Psoas muscle (tissue), 7 donors: ENCODE measurements at regions not wholly inside any gene's neighbourhood (a gene's known extent, or its start where the extent isn't known, plus 50 kb on each side); places are given as distances from the start of the nearest gene placed in this dataset.

Experiments used
- ATAC-seq, 4 donors: fragments of 200-7000 bp; cut with Tn5 transposase; one replicate each; pipeline ENCODE4 v1.9.1; 2020; ENCODE audit warnings: moderate library complexity in 3 of 4, mild to moderate bottlenecking in 2 of 4
- DNase-seq, 2 donors: peaks; one replicate each; pipeline ENCODE4 v3.0.0-alpha.2; 2020
- H3K27ac ChIP-seq: fragments of 200-600 bp; one replicate; pipeline ENCODE4 v1.8.0; 2022
- H3K27me3 ChIP-seq, 3 donors: fragments of 200-600 bp in 1 of 3; one replicate each; pipeline versions ENCODE4 v1.6.1 to v1.8.0; 2013 to 2022; ENCODE audit warnings: low read length in 2 of 3, mild to moderate bottlenecking in 2 of 3, moderate library complexity in 1 of 3; ENCODE audit not compliant: insufficient read depth in 3 of 3
- H3K36me3 ChIP-seq, 2 donors: fragments of 200-600 bp in 1 of 2; one replicate each; pipeline versions ENCODE4 v1.6.1 to v1.8.0; 2013 to 2022; ENCODE audit warnings: low read depth in 1 of 2, mild to moderate bottlenecking in 1 of 2, moderate library complexity in 1 of 2; ENCODE audit not compliant: insufficient read depth in 1 of 2
- H3K4me1 ChIP-seq: fragments of 200-600 bp; one replicate; pipeline ENCODE4 v1.8.0; 2022
- H3K4me3 ChIP-seq: fragments of 200-600 bp; one replicate; pipeline ENCODE4 v1.8.0; 2022; ENCODE audit warnings: mild to moderate bottlenecking
- H3K9me3 ChIP-seq: fragments of 200-600 bp; one replicate; pipeline ENCODE4 v1.8.0; 2022
- WGBS, 3 donors: extraction: QIAGEN DNeasy Blood & Tissue Kit; methylation state at CpG; one replicate each; pipeline versions ENCODE4 v1.1.6 to v1.1.7; 2013; 5-methylcytosine and 5-hydroxymethylcytosine counted together
- intact Hi-C, 2 donors: fragments of 100-400 bp; cut with DNase I; formaldehyde crosslinking; loops; one replicate each; pipeline versions ENCODE4 v1.11.0 to v1.14.2; 2022
- TF ChIP-seq, protein P1 (sequence below): fragments of 200-600 bp; IDR thresholded peaks from one replicate; pipeline ENCODE4 v1.8.0; 2022; ENCODE audit warnings: antibody characterized with exemption
- donor health status: healthy with polysubstance abuse.
- donor health status: DM: no; HTN: no; CAD: no; lungs with moderate emphysema.
- donor health status: Bipolar disorder and iron deficiency.
- donor health status: healthy.
- donor health status: DM: yes; HTN: yes; CAD: no.
- donor health status: DM: no; HTN: no; CAD: no.
- donor health status: DM: yes; HTN: yes; CAD: no.

DNA sequence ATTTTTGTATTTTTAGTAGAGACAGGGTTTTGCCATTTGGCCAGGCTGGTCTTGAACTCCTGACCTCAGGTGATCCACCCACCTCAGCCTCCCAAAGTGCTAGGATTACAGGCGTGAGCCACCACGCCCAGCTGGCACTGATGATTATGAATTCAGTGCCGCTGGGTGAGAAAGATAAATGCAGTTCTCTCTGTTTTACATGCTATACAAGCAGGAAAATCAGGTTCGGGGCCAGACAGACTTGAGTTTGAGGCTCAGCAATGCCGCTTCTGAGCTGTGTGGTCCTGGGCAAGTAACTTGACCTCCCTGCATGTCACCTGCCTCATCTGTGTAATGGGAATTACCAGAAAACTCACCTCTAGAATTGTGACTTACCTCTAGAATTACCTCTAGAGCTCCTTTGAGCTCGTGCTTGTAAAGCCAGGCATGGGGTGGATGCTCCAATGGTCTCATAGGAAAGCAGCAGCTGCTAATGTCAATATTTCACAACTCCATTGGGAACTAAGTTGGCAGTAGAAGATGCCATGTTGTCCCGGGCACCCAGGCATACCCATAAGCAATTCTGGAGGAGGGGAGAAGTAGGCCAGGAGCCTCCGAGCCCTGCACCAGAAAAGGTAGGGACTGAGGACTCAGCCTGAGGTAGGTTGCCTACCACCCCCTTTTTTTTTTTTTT is 119.8 kb upstream of the SLC25A33 start:
- no peak for DNase-seq
- TF ChIP-seq, protein P1, sequence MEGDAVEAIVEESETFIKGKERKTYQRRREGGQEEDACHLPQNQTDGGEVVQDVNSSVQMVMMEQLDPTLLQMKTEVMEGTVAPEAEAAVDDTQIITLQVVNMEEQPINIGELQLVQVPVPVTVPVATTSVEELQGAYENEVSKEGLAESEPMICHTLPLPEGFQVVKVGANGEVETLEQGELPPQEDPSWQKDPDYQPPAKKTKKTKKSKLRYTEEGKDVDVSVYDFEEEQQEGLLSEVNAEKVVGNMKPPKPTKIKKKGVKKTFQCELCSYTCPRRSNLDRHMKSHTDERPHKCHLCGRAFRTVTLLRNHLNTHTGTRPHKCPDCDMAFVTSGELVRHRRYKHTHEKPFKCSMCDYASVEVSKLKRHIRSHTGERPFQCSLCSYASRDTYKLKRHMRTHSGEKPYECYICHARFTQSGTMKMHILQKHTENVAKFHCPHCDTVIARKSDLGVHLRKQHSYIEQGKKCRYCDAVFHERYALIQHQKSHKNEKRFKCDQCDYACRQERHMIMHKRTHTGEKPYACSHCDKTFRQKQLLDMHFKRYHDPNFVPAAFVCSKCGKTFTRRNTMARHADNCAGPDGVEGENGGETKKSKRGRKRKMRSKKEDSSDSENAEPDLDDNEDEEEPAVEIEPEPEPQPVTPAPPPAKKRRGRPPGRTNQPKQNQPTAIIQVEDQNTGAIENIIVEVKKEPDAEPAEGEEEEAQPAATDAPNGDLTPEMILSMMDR: no peak
- Histone ChIP-seq H3K27me3 (no peaks in the 10 kb centered on the region), H3K4me3 (no peak overlapping the region), H3K4me1 (peaks cover 2% of the 10 kb centered on the region), H3K36me3 (no peaks in the 10 kb centered on the region), H3K27ac (no peak overlapping the region), H3K9me3 (no peaks in the 10 kb centered on the region)
- no peak for ATAC-seq
- WGBS, 3 donors: 73 to 87% (median 75%) methylated on average over 8 of the region's 8 CpGs
- intact Hi-C loops: no loop called here

DNA sequence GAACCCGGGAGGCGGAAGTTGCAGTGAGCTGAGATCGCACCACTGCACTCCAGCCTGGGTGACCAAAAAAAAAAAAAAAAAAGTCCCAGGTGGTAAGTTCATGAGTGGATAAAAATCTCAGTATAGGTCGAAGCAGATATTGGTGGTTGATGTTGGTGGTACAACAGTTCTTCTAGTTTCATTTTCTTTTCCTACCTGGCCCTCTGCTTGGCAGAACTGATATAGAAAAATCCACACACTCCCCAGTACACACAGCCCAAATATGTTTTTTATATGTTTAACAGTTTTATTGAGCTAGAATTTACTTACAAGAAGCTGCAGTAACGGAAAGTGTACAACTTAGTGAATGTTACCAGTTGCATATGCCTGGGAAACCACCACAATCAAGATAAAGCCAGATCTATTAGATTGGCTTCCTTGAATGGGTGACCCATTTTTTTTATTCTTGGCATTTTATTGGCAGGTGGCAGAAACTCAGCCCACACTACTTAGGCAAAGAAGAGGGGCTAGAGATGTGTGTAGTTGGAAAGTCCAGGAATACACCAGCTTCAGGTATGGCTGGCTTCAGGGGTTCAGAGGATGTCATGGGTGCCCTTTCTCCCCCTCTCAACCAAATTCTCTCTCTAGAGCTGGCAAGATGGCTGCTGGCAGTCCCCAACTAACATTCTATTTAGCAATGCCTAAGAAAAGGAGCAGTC is 118.3 kb upstream of the SLC25A33 start:
- Histone ChIP-seq H3K36me3 (no peaks in the 10 kb centered on the region), H3K4me1 (no peaks in the 10 kb centered on the region), H3K27me3 (no peaks in the 10 kb centered on the region), H3K27ac (no peak overlapping the region), H3K4me3 (no peak overlapping the region), H3K9me3 (no peaks in the 10 kb centered on the region)
- intact Hi-C loops: no loop called here
- DNase-seq (no peak), ATAC-seq (no peak)
- 92 to 94% (median 93%) methylated on average over 5 of the region's 5 CpGs for WGBS, 3 donors
- TF ChIP-seq, protein P1: no peak

DNA sequence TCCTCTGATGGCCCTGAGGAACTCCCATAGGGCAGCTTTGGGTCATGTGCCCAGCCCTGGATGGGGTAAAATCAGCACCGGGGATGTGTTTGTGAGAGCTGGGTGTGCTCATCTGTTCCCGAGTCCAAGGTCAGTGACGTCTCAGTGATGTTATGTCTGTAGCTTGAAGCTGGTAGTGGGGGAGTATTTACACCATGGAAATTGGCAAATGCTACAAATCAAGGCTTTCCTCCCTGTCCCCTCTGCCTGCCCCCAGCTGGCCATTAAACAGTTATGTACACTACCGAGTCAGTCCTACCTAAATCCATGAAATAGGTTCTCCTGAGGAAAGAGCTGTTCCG is 117.8 kb upstream of the SLC25A33 start:
- 48 to 53% (median 49%) methylated on average over 5 of the region's 5 CpGs for WGBS, 3 donors
- intact Hi-C loops: no loop called here
- Histone ChIP-seq H3K4me3 (no peak overlapping the region), H3K27me3 (no peaks in the 10 kb centered on the region), H3K4me1 (no peaks in the 10 kb centered on the region), H3K9me3 (no peaks in the 10 kb centered on the region), H3K27ac (no peak overlapping the region), H3K36me3 (no peaks in the 10 kb centered on the region)
- DNase-seq (no peak), ATAC-seq (no peak)
- TF ChIP-seq, protein P1: no peak

DNA sequence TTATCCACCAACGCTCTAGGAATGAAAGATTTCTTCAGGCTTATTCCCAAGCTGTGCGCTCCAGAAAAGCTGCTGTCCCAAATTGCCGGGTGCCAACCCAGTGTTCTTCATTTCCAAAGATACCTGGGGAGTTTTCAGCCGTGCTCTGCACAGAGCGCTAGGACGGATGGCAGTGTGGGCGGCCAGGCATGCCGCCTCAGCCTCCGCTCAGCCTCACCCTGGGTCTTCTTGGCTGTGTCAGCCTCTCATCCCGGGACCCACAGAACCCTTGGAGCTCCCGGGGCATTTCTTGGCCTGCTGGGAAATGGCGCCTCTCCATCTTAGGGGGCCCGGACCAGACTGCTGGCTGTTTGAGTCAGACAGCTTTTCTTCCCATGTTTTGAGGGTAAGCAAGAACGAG is 116.9 kb upstream of the SLC25A33 start:
- TF ChIP-seq, protein P1: no peak
- 82 to 91% (median 86%) methylated on average over 14 of the region's 14 CpGs for WGBS, 3 donors
- no peak overlapping the region for H3K4me3 ChIP-seq

More for the DNA sequence above, 116.9 kb upstream of the SLC25A33 start:
- H3K27ac ChIP-seq: no peak overlapping the region
- ATAC-seq (no peak), DNase-seq (no peak)
- no peaks in the 10 kb centered on the region for H3K36me3 ChIP-seq
- H3K9me3 ChIP-seq: no peaks in the 10 kb centered on the region
- no peaks in the 10 kb centered on the region for H3K4me1 ChIP-seq
- intact Hi-C loops: no loop called here
- no peaks in the 10 kb centered on the region for H3K27me3 ChIP-seq
